DMS 273 treated with DMSO at 0.1 percent for 48 hours (cell line): ENCODE measurements at regions not wholly inside any gene's neighbourhood (a gene's known extent, or its start where the extent isn't known, plus 50 kb on each side); places are given as distances from the start of the nearest gene placed in this dataset.

Experiments
- DNase-seq: peaks from one replicate; lab custom pipeline; 2025; lab: John Stamatoyannopoulos, UW

DNA sequence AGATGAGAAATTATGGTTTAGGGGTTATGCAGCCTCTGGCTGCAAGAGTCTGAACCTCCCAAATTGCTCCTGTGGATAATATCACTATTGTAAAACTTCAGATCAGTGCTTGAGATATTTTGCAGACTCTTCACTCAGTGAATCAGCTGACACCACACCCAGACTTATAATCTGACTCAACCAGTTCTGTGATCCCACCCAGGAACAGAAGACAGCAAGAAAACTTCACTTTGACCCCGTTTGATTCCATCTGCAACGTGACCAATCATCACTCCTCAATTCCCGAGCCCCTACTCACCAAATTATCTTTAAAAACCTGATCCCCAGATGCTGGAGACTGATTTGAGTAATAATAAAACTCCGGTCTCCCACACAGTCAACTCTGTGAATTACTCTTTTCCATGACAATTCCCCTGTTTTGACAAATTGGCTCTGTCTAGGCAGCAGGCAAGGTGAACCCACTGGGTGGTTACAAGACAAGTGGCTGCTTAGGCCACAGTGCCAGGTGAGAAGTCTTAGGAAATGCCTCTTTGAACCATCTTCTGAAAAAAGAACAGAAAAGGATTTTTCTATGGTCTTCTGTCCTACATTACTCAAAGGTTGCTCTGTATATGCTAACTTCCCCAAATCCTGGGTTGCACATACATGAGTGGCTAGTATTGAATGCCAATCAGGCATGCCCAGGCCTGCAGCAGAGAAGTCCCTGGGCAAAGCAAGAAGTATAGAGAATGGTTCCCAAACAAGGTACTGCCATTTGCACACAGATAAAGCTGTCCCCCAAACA lies 588.0 kb downstream of the PRELID2 start:
- DNase-seq, result no peak

DNA sequence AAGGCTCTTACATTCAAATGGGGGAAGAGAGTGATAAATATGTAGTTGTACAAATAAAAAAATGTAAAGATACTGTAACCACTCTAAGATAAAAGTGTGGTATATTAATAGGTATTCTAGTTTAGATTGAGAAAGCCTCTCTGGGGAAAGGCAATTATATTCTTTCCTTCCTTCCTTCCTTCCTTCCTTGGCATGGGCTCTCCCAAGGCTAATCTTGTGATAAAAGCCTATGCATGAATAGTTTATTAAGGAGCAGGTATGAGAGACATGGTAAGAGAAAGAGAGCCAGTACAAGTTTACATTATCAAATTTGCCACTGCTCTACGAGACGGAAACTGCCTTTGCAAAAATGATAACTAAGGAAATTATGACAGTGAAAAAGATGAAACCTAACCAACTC lies 588.8 kb downstream of the PRELID2 start:
- no peak for DNase-seq

DNA sequence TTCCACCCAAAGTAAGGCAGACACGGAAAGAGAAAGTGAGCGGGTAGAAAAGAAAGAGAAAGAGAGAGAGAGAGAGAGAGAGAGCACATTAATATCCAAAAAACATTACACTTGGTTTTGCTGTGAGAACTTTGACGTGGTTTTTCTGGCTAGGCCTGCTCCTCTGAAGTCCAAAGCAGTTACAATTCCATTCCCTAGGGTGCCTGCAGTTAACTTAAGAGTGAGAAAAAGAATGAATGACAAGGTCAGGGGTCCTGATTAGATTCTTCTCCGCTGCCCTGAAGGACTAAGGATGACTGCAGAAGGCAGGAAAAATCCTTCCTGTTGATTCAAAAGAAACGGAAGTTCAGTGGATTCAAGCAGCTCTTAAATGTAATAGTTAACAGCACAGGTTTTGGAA lies 589.8 kb downstream of the PRELID2 start:
- no peak for DNase-seq

DNA sequence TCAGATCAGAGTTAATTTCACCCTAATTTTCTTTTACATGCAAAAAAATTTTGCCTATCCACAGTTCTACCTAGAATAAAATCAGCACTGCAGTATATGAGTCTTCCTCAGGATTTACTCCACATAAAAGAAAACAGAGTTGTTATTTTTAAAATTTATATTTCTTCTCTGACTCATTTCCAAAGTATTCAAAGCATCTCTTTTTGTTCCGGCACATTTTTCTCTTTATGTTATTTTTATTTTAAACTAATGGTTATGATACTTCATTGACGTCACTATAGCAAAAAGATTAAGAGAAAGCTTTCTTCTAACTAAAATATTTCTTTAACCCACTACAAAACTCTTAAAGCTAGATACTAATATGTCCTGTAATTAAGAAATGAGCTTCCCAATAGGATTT lies 590.4 kb downstream of the PRELID2 start:
- no peak for DNase-seq

DNA sequence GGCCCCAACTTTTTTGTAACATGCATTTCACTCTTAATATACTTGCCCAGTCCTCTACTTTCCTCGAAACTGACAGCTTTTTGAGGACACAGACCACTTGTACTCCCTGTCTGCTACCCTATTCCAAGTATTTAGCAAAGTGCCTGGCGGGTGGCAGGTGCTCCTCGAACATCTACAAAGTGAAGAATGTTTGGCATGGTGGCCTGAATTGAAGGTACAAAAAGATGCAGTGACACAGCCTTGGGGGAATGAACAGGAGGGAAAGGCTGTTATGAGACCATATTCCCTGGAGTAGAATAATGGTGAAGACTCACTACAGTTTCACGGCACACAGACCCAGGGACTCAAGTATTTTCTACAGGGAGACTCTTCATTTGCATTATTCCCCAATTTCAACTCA lies 590.9 kb downstream of the PRELID2 start:
- DNase-seq, result no peak

DNA sequence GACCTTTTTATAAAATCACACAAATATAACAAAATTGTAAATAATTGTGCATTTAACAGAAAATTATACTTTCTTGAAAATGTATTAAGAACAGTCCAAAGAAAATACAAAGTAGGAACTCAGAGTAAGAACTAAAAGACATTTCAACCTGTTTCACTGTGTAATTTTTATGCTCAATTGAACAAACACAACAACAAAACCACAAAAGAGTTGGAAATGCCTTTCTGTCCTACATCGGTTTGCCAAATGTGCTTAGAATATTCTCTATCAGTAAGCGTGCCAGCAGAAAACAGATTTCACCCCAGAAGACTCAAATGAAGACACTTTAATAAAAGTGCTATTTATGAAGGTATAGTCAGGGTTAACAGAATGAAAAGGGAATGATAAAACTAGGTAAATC lies 592.1 kb downstream of the PRELID2 start:
- DNase-seq, result no peak

DNA sequence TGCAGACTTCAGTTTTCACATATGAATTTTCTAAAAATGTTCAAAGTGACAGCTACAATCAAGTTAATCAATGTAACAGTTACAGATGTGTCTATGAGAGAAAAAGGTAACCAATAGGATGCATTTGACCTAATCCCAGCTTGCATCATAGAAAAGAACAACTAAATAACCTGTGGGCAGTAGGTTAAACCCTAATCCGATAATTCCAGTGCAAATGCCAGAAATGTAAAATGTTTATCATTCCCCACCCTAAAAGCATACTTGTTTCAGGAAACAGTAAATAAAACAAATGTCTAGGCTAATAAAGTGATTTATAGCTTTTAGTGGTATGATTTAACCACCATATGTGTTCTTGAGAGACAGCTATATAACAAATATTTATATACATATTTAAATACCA lies 592.6 kb downstream of the PRELID2 start:
- DNase-seq, result no peak

GRCh38 chr5:145237843-145238242 lies 597.3 kb downstream of the PRELID2 start:
- DNase-seq, result no peak

DNA sequence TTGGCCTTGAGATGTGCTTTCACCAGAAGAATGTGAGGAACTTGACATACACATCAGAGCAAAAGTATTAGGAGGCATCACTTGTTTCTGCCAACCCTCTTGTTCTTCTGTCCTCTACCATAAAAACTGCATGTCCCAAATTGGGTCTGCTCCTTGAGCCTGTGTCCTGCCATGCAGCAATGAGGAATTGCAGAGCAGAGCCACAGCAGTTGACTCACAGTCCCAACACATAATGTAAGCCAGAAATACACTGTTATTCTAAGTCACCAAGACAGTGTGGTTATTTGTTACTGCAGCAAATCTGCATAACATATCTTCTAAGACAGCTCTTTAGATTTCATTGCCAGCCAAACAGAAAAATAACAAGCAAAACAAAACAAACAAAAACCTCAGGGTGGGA lies 598.2 kb downstream of the PRELID2 start:
- no peak for DNase-seq

- no peak for DNase-seq
These were observed 599.0 kb downstream of the PRELID2 start for GRCh38 chr5:145236127-145236526.

- DNase-seq, result no peak
These were observed 601.7 kb downstream of the PRELID2 start for GRCh38 chr5:145233461-145233860.

DNA sequence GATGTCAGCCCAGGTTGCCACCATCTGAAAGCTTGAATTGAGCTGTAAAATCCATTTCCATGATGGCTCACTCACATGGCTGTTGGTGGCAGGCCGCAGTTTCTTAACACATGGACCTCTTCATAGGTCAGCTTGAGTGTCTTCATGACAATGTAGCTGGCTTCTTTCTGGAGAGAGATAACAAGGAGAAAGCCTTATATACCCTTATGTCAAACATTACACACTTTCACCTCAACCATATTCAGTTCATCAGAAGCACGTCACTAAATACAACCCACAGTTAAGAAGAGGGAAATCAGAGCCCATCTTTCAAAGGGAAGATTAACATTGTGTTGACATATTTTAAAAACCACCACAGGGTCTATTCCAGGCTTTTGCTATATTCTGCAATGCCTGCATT lies 604.4 kb downstream of the PRELID2 start:
- DNase-seq, result no peak

DNA sequence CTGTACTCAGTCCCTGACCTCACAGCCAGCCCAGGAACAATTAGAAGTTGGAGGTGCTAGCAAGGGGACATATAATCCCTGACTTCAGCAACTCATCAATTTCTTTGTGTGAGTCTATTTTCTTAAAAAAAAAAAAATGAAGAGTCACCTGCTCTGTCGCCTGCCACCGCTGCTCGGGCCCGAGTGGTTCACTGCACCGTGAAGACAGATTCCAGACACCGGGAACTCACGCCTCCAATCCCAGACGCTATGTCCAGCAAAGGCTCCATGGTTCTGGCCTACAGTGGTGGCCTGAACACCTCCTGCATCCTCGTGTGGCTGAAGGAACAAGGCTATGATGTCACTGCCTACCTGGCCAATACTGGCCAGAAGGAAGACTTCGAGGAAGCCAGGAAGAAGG lies 606.6 kb downstream of the PRELID2 start:
- DNase-seq, result no peak

GRCh38 chr5:145227881-145228280 lies 607.3 kb downstream of the PRELID2 start:
- DNase-seq, result no peak

DNA sequence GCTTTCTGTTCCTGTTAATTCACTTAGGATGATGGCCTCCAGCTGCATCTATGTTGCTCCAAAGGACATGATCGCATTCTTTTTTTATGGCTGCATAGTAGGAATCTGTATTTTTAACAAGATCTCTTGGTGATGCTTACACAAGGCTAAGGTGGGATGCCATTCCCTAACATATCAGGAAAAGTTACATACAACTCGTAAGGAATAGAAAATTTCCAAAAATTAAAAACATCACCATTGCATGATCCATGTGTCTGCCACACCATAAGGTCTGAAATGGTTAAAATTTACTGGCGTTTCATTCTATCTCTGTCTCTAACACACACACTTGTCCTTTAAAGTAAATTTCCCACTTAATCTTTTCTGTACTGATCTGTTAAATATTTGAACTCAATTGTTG lies 608.4 kb downstream of the PRELID2 start:
- DNase-seq, result no peak

- no peak for DNase-seq
These were observed 609.6 kb downstream of the PRELID2 start for GRCh38 chr5:145225529-145225928.

DNA sequence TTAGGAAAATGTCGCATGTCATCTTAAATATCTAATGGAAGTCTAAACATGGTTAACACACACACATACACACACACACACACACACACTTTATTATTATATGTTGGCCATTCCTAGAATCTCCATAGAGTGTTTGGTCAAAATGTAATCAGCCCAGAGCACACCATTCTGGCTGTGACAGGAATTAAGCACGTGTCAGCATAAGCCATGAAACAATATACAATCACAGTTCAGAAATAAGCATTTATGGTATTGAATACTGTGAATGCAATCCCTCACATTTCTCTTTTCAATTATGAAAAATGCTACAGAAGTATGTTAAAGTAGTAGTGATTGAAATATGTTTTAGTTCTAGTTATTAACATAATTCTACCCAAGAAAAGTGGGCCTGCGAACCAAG lies 611.6 kb downstream of the PRELID2 start:
- DNase-seq, result no peak

DNA sequence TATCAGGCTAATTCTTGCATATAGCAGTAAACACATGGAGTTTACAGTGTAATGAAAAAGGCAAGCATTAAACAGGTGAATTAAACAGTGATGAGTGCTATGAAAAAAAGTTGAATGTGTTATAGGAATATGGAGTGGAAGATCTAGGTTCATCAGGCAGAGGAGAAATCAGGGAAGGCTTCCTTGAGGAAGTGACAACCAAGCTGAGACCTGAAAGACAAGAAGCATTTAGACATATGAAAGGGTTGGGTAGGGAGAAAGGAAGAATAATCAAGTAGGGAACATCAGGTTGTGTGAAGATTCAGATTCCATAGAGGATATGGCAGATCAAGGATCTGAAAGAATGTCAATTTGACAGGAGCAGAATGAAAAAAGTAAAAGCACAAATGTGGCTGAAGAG lies 612.5 kb downstream of the PRELID2 start:
- DNase-seq, result no peak

DNA sequence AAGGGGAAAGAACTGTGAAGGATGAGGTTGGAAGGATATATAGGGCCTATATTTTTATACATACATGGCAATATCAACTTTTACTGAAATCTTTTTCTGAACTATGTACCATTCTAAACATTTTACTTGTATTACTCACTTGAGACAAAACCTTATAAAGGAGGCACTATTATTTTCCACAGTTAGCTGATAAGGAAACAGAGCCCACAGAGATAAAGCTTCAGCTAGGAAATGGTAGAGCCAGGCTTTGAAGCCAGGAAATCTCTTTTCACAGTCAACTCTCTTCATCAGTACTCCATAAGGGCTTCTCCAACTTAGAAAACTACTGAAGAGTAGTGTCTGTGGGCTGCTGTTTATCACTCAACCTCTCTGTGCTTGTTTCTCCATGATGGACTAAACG lies 613.7 kb downstream of the PRELID2 start:
- no peak for DNase-seq

- DNase-seq, result no peak
These were observed 614.7 kb downstream of the PRELID2 start for GRCh38 chr5:145220481-145220880.

DNA sequence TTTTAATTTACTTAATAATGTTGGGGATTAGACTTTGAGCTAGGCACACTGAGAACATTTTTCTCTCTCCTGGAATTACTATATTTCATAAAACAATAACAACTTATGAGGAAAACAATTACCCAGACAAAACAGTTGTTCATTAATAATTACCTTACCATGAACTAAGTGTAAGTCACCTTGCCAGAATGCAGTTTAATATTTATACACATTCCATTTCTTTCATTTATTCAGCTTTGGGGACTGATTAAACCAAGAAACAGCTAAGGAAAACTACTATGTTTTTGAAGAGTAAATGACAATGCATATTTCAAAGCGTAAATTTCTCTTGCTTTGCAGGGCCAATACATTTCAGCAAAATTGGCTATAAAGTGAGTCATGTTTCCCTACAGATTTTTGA lies 616.2 kb downstream of the PRELID2 start:
- DNase-seq, result no peak

- no peak for DNase-seq
These were observed 617.1 kb downstream of the PRELID2 start for GRCh38 chr5:145218019-145218418.

DNA sequence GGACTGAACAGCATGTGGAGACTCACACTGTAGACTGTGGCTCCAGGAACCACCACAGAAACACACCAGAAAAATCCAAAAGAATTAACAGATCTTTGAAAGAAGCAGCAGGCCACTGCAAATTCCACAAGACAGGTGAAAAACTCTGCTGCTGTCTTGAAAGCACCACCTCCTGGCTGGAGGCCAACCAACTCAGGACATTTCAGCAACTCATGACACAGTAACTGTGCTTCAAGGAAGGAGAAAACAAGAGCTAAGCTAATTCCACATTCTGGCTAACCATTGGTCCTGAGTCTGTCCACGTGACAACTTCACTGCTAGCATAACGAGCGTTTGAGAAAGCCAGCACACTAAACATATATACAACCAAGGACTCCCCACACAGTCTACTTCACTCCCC lies 625.1 kb downstream of the PRELID2 start:
- DNase-seq, result no peak

DNA sequence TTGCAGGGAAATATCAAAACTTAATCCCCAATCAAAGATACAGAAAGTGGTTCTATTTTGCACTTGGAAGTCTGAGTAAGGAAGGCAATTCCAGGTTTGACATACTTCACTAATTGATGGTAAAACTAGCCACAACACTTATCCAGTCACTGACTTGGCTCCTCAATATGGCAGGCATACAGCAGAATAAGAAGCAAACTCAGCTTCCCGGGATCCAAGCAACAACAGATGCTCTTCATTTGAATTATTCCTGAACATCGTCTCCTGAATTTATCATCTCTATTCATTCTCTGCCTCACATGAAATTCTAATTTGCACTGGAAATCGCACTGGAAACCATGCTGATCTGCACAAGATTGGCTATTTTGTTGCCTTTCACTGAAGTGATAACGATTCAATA lies 629.6 kb downstream of the PRELID2 start:
- DNase-seq, result no peak
